AG04449 (cell line): ENCODE measurements at regions not wholly inside any gene's neighbourhood (a gene's known extent, or its start where the extent isn't known, plus 50 kb on each side); places are given as distances from the start of the nearest gene placed in this dataset.

Experiments
- CTCF ChIA-PET: fragments of 350-600 bp; formaldehyde crosslinking; extraction: SDS; loops from one replicate; lab custom pipeline; 2021; ENCODE audit warnings: antibody characterized with exemption; lab: Yijun Ruan, JAX
- POLR2A ChIA-PET: fragments of 400-600, 350-600 bp; formaldehyde crosslinking; extraction: SDS; loops from one replicate; lab custom pipeline; 2020; ENCODE audit warnings: antibody characterized with exemption, inconsistent platforms; lab: Yijun Ruan, JAX
- DNase-seq: peaks from one replicate; pipeline ENCODE4 v3.0.0-alpha.2; 2010; ENCODE audit warnings: low read depth, low spot score
- H3K4me3 ChIP-seq: 2 replicates; pipeline ENCODE4 v1.5.1; 2011; ENCODE audit warnings: low read depth, mild to moderate bottlenecking, control low read depth, low read length
- TF ChIP-seq, protein P1 (sequence below): IDR thresholded peaks from one replicate; pipeline ENCODE4 v1.5.1; 2011; ENCODE audit warnings: mild to moderate bottlenecking, moderate library complexity, low read length, control low read depth, inconsistent platforms; ENCODE audit not compliant: insufficient read depth; ENCODE audit errors: missing control alignments

DNA sequence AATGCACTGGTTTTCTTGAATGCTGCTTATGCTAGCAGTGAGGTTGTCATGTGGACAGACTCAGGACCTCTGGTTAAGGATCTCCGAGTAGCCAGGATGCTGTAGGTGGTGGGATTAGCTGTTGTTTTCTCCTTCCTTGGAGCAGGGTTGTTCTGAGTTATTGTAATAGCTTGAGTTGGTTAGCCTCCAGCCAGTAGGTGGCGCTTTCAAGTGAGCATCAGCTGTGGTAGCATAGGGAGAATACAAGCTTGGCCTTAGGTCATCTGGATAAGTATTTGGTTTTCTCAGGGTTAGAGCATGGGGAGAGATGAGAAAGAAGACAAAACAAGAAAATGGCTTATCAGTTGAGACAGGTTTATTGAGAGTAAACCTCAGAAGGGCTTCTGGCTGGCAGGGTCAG is 299.7 kb upstream of the FBXO33 start:
- no peak for DNase-seq
- H3K4me3 ChIP-seq: no peak overlapping the region
- POLR2A ChIA-PET: no interaction called here
- CTCF ChIA-PET: no interaction called here
- TF ChIP-seq, protein P1, sequence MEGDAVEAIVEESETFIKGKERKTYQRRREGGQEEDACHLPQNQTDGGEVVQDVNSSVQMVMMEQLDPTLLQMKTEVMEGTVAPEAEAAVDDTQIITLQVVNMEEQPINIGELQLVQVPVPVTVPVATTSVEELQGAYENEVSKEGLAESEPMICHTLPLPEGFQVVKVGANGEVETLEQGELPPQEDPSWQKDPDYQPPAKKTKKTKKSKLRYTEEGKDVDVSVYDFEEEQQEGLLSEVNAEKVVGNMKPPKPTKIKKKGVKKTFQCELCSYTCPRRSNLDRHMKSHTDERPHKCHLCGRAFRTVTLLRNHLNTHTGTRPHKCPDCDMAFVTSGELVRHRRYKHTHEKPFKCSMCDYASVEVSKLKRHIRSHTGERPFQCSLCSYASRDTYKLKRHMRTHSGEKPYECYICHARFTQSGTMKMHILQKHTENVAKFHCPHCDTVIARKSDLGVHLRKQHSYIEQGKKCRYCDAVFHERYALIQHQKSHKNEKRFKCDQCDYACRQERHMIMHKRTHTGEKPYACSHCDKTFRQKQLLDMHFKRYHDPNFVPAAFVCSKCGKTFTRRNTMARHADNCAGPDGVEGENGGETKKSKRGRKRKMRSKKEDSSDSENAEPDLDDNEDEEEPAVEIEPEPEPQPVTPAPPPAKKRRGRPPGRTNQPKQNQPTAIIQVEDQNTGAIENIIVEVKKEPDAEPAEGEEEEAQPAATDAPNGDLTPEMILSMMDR: no peak

GRCh38 chr14:39726563-39726962 is 294.3 kb upstream of the FBXO33 start:
- ChIA-PET CTCF (no interaction called here), POLR2A (no interaction called here)
- H3K4me3 ChIP-seq: no peak overlapping the region

GRCh38 chr14:39722547-39723273 is 290.5 kb upstream of the FBXO33 start:
- ChIA-PET POLR2A (no interaction called here), CTCF (no interaction called here)
- TF ChIP-seq, protein P1: no peak
- H3K4me3 ChIP-seq: no peak overlapping the region
- DNase-seq: no peak

More at GRCh38 chr14:39726563-39726962, 294.3 kb upstream of the FBXO33 start:
- no peak for DNase-seq
- TF ChIP-seq, protein P1: no peak

- no peak overlapping the region for H3K4me3 ChIP-seq
- DNase-seq: no peak
- POLR2A ChIA-PET: no interaction called here
- CTCF ChIA-PET: no interaction called here
- TF ChIP-seq, protein P1: no peak
These were observed 284.8 kb upstream of the FBXO33 start for GRCh38 chr14:39716987-39717570.

DNA sequence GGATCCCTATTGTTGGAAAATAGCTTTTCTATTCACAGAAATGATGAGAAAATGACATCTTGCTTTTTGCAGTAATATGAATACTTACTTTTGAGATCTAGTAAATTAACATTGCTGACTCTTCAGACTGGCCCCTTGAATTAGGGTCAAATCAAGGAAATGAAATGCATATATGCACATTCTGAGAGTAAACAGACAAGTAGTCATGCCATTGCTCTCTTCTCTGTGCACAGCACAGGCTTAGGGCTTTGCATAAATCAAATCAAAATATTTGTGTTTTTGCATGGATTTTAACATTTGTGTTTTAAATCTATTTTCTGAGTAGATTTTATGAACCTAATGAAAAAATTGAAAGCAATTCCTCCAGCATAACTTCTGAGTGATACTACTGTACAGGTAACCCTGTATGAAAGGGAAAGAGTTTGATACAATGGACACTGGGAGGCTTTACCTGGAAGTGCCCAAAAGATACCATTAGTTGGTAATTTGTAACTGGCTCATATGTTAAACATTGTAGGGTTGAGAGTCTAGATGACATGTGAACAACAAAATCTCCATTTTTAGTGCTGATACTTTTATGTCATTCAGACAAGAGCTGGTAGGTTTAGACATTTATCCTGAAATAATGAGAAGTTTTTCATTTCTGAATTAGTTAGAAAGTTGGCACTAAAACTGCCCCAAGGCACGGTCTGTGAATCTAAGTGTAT is 280.2 kb upstream of the FBXO33 start:
- no peak overlapping the region for H3K4me3 ChIP-seq
- TF ChIP-seq, protein P1: no peak
- POLR2A ChIA-PET: no interaction called here
- CTCF ChIA-PET: no interaction called here
- DNase-seq: no peak

DNA sequence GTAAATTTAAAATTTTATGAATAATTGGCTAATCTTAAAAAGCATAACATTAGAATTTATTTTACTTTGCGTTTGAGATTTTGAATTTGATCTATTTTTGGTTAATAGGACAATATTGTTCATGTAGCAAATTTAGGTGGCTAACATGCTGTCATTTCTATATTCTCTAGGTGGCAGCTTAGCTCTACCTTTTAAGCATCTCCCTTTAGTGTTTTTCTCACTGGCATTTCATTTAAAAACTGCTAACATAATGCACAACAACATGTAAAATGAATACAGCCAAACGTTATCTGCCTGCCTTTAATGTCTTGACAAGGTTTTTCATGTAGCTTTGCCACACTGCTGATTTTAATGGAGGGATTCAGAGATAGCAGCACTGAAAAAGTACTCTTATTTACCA is 272.4 kb upstream of the FBXO33 start:
- DNase-seq: no peak
- POLR2A ChIA-PET: no interaction called here
- CTCF ChIA-PET: no interaction called here
- TF ChIP-seq, protein P1: no peak
- no peak overlapping the region for H3K4me3 ChIP-seq
